ENCODE measurements at regions not wholly inside any gene's neighbourhood (a gene's known extent, or its start where the extent isn't known, plus 50 kb on each side); places are given as distances from the start of the nearest gene placed in this dataset.

DNA sequence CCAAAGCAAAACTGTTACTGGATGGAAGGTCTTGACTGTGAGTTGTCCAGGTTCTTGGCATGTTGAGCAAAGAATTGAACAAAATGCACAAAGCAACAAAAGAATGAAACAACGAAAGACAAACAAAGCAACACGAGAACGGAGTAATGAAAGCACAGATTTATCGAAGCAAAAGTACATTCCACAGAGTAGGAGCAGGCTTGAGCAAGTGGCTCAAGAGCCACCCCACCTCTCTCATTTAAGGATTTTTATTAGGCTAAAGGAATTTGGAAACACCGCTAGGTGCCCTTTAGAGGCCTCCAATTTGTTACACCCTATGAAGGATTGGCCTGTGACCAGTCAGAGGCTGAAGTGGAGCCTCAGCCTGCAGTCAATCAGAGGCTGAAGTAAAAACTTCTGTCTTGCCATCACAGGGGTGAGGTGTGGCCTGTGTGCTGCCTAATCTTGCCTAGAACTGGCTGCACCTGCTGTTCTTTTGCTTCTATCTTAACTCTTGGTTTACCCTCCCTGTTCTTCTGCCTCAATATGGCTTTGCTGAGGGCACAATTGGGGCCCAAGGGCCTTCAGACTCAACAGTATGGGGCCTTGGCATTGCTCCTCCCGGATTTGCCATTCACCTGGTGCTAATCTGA is 59.4 kb upstream of the FTH1 start:
- DNase-seq, result no peak

GRCh38 chr11:62025487-62026105 is 58.2 kb upstream of the FTH1 start:
- DNase-seq, result no peak

- no peak for DNase-seq
Observed at GRCh38 chr11:62024936-62025486, 57.6 kb upstream of the FTH1 start.

DNA sequence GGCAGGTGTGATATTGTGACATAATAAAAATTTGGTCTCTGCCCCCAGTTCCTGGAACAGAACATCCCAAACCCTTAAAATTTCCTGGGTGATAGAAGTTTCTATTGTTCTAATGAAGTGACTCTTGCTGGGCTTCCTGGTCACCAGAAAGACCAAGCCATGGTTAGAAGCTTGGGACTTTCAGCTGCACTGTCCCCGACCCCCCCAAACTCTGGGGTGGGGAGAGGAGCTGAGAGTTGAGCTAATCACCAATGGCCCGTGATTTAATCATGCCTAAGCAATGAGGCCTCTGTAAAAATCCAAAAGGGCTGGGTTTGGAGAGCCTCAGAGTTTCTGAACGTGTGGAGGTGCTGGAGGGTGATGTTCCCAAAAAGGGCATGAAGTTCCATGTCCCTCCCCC is 54.8 kb upstream of the FTH1 start:
- DNase-seq, result no peak

- no peak for DNase-seq
Observed at GRCh38 chr11:62020661-62021060, 53.2 kb upstream of the FTH1 start.

GRCh38 chr11:62018981-62019664 is 51.7 kb upstream of the FTH1 start:
- no peak for DNase-seq

DNA sequence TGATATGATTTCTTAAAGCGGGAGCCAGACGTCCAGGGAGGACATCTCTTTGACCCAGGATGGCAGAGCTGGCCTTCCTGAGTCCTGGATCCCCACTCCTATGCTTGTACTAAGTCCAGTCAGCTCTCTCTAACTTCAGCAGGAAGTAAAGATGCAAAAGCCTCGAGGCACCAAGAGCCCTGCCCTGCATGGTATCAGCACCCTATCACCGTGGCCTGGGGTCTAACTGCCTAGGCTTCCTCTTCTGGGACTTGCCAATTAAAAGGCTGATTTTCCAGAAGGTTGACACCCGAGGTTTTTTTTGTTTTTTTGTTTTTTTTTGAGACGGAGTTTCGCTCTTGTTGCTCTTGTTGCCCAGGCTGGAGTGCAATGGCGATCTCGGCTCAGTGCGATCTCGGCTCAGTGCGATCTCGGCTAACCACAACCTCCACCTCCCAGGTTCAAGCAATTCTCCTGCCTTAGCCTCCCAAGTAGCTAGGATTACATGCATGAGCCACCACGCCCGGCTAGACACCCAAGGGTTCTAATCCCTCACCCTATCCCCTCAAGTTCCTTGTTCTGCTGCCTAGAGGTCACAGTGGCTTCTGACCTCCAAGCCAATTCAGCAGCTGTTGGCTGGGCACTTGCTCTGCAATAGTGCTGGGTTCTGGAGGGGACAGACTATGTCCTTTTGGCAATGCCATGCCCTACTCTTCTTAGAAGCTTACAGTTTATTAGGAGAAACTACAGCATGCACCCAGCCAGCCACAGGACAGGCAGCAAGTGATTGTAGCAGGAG is 50.6 kb upstream of the FTH1 start:
- no peak for DNase-seq

Data from retina (tissue), 1 donor.